NCI-H2029 treated with DMSO at 0.1 percent for 48 hours (cell line): ENCODE measurements at regions not wholly inside any gene's neighbourhood (a gene's known extent, or its start where the extent isn't known, plus 50 kb on each side); places are given as distances from the start of the nearest gene placed in this dataset.

Experiments
- DNase-seq: peaks from one replicate; lab custom pipeline; 2025; lab: John Stamatoyannopoulos, UW

DNA sequence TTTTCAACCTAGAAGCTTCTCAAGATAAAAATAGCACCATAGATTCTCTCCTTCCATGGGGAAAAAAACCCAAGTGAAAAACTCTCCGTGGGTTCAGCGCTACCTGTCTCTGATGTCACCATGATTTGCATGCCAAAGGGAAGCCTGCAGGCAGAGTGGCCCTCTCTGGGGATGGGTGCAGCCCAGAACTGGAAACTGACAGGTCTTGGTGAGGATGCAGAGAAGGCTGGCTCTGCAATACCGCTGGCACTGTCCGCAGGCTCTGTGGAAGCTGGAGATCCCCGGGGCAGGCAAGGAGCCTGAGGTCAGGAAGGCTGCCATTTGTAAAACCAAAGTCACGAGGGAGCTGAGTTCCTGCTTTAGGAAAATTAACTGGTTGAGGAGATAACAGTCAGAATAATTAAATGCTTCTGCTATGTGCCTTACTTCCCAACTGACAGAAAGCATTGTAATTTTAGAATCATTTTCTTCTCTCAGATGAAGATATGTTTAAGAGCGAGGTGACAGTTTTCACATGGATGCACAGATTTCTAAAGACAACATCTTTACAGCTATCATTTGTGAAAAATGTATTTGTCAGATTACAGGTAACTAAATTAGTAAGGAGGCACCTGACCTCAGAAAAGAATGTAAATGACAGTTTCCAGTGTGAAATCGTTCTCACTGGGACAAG lies 731.5 kb upstream of the FZD8 start:
- DNase-seq = no peak

DNA sequence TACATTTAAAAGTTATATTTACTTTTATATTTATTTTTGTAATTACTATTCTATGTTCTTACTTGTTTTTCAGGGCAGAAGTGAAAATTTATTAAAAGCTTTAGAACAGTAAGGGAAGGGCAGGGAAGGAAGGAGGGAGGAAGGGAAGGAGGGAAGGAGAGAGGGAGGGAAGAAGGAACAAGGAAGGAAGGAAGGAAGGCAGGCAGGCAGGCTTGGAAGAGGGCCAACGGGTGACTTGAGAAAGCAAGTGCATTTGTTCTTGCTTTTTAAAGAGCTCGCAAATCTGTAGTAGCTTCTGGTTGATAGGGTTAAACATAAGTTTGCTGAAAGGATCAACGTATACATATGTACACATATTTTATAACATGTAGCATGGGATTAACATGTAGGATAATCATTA lies 725.3 kb upstream of the FZD8 start:
- no peak for DNase-seq

- no peak for DNase-seq
These were observed 724.7 kb upstream of the FZD8 start for GRCh38 chr10:36366843-36367242.

DNA sequence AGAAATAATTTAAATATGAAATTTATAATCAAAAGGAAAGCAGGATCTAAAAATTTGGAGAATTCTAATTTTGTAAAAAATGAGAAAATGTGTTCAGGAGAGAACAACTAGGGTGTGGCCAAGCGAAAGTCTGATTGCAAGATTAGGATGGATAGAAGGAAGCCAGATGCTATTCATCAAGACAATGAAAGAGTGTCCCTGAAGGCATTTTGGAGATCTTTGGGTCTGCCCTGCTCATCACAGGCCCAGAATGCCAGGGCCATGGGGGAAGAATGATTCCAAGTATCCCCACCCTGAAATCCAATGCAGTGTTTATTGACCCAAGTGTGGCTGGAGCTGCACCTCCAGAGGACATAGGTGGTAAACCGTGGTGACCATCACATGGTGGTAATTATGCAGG lies 724.0 kb upstream of the FZD8 start:
- DNase-seq = no peak

DNA sequence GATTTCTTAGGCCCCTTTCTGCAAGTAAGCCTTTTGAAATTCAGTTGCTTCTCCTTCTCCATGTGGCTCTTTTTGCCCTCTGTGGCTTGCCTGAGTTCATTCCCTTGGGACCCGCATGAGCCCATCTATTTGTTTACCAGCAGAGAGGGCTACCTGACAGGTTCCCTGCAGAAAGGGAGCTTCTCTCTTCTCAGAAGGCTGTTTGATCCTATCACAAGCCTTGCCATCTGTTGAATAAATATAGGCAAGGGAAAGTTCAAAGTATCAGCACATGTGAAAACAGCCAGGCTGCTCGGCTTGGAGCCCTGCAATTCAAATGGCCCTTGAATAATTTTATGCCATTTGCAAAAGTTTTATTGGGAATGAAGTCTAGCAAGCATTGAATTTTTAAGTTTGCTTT lies 720.2 kb upstream of the FZD8 start:
- no peak for DNase-seq

- no peak for DNase-seq
These were observed 716.6 kb upstream of the FZD8 start for GRCh38 chr10:36358736-36359135.

DNA sequence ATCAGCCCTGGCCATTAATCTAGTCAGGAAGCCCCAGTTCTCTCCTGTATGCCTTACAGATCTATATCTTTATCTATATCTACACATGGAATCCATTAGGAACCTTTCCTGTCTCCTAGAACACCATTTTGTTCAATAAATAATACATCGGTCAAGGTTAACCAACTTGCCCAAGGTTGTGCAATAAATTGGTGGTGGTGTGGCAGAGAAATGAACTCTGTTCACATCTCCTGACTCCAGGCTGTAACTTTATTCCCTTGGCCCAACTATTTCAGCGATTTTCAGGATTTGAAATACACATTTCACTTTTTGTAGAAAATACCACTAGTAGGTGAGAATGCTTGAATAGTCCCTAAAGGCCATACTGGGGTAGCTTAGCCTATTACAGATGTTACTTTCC lies 712.5 kb upstream of the FZD8 start:
- DNase-seq = no peak

DNA sequence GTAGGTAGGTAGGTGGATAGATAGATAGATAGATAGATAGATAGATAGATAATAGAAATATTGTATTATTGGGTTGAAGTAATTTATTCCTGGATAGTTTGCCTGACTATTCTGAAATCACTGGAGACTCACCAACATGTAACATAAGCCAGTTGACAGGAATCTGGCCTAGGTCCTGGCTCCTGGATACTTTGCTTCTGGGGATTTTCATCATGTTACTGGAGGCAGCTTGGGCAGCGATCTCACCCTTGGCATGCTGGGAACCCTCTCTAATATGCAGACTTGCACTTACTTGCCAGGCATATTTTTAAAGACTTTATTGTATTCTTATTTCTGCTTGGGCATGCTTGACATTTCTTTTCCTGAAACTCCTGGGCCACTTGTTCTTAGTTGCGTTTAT lies 709.1 kb upstream of the FZD8 start:
- DNase-seq = no peak

DNA sequence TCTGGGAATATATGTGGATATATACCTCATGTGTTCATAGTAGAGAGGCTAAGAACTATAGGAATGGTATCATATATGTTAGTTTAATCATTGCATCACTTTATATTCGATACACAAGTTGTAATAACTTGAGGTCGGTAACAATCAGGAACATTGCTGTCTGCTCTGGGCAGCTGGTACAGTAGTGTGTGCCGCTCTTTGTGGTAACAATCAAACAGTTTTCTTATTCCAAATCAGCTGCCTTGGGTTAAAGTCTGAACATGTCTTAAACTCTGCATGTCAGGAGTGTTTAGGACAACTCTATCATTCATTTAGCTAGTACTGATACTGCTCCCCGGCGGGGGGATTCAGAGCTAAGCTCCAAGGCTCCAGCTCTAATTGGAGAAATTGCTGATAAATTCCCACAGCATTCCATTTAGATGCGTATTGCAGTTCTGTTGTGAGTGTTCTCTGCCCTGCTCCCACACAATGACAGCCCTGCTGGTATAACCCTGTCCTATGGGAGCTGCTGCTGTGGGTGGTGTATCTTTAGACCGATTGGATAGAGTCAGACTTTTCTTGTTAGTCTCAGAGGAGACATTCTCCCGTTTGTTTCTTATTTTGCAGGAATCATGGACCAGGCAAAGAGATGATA lies 707.5 kb upstream of the FZD8 start:
- DNase-seq = no peak

- DNase-seq = no peak
These were observed 703.7 kb upstream of the FZD8 start for GRCh38 chr10:36345807-36346206.

- no peak for DNase-seq
These were observed 703.1 kb upstream of the FZD8 start for GRCh38 chr10:36345175-36345533.

DNA sequence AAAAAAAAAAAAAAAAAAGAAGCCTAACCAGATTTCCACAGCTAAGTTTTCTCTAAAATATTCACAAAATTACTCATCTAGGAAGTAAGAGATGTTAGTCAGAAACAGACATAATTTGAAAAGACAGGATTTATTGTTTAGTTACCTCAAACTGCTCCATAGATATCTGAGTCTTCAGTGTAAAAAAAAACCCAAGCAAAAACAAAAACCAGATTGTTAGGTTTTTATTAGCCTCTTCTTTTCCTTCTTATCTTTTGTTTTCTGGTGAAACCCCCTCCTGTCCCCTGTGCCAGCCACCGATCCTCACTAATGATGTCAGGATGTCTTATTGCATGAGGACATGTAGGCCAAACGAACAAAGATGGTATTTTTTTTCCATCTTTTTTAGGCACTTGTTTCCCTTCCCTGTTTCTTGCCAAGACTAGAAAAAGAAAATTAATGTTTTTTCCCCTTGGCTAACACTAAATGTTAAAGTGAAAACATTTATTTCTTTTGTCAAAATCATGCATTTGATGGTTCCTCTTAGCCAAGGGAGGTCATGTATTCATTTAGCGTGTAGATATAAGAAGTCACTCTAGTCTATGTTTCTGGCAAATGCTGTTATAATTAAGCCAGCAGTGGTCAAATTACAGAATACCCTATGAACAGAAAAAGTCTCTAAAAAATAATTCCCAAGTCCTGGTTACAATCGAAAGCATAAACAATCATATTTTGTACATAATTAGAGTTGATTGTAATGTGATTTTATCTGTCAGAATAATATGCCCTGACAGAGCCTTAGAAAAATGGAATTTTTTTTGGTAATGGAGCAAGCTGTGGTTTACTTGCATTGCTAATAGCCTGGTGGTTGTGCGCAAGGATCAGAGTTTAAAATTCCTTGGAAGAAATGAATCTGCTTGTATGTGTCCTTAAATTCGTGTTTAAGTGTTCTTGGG lies 702.4 kb upstream of the FZD8 start:
- no peak for DNase-seq

- DNase-seq = no peak
These were observed 700.7 kb upstream of the FZD8 start for GRCh38 chr10:36342781-36343180.

DNA sequence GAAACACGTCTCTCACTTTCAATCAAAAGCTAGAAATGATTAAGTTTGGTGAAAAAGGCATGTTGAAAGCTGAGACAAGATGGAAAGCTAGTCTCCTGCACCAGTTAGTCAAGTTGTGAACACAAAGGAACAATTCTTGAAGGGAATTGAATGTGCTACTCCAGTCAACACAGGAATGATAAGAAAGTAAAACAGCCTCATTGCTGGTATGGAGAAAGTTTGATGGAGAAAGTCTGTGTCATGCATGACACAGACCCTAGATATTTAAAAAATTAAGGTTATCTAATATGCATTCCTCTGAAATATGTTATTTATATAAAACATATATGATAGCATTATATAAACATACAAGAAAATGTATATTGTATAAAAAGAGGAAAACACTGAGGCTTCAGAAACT lies 699.4 kb upstream of the FZD8 start:
- no peak for DNase-seq

GRCh38 chr10:36336315-36336714 lies 694.2 kb upstream of the FZD8 start:
- DNase-seq = no peak

DNA sequence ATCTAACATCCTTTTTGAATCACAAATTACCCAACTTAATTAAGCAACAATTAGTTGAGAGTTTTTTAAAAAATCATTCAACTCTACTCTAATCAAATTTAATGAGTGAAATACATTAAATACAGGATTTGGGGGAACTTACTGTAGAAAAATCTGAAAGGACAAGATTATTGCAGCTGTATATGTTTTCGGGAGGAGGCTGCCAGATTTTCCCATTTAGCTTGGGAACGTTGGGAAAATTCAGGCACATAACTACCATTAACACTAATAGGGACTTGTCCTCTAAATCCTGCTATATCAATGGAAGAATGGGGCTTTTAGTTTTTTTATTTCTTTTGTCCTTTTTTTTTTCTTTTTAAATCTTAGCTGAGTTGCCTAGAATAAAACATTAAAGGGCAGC lies 691.4 kb upstream of the FZD8 start:
- no peak for DNase-seq

DNA sequence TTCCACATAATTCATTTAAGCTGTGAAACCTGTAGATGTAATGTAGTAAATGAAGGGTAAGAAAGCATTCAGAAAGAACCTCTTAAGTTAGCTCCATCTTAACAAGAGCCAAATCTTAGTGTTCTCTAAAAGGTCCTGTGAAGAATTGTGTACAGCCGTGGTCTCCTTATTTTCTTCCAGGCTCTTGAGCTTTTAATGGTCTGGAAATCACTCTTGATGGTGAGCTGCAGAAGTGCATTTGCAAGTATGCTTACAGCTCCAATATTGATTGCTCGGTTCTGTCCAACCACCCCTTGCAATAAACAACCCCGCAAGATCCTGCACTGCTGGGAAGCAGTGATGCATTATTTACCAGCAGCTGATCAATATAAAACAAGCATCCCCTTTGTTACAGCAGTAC lies 690.8 kb upstream of the FZD8 start:
- DNase-seq = no peak

- no peak for DNase-seq
These were observed 689.0 kb upstream of the FZD8 start for GRCh38 chr10:36331121-36331520.

DNA sequence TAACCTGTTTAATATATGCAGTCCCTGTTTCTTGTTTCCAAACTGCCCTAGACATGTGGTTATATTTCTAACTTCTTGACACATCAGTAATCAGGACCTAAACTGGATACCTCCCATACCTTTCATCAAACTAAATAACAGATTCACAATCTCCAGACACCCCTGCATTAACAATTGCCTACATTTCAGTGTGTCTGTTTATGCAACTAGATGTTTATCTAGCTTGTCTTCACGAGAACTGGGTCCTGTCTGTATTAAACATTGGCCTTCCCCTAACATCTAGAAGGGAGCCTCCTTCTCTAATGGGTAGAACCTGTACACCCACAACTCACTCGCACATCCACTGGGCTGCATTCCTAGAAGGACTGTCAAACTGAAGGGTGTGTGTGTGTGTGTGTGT lies 683.7 kb upstream of the FZD8 start:
- DNase-seq = no peak

- no peak for DNase-seq
These were observed 682.7 kb upstream of the FZD8 start for GRCh38 chr10:36324831-36325230.

GRCh38 chr10:36313142-36313541 lies 671.0 kb upstream of the FZD8 start:
- no peak for DNase-seq

GRCh38 chr10:36303896-36304295 lies 661.8 kb upstream of the FZD8 start:
- no peak for DNase-seq

GRCh38 chr10:36302086-36302485 lies 660.0 kb upstream of the FZD8 start:
- no peak for DNase-seq
